GM23338 (cell line): ENCODE measurements at regions not wholly inside any gene's neighbourhood (a gene's known extent, or its start where the extent isn't known, plus 50 kb on each side); places are given as distances from the start of the nearest gene placed in this dataset.

ENCODE experiments used
- ATAC-seq: fragments of 200-7000 bp; cut with Tn5 transposase; 3 replicates; pipeline ENCODE4 v1.9.1; 2020
- DNase-seq: peaks from one replicate; pipeline ENCODE4 v3.0.0-alpha.2; 2015; ENCODE audit warnings: low spot score
- H2AFZ ChIP-seq: fragments of 200-600 bp; sonication (generic); 2 replicates; pipeline ENCODE4 v1.8.0; 2016; ENCODE audit warnings: antibody characterized with exemption, mild to moderate bottlenecking, moderate library complexity
- H3F3A ChIP-seq: fragments of 200-600 bp; sonication (generic); replicated peaks from 2 replicates; pipeline ENCODE4 v1.8.0; 2017; ENCODE audit warnings: antibody characterized with exemption, mixed run types, low read depth
- H3K27ac ChIP-seq: fragments of 200-600 bp; sonication (generic); 2 replicates; pipeline ENCODE4 v1.6.1; 2016; ENCODE audit warnings: low read depth
- H3K27me3 ChIP-seq: fragments of 200-600 bp; sonication (generic); 2 replicates; pipeline ENCODE4 v1.8.0; 2016; ENCODE audit warnings: mild to moderate bottlenecking, mixed run types, moderate library complexity; ENCODE audit not compliant: insufficient read depth
- H3K36me3 ChIP-seq: fragments of 200-600 bp; sonication (generic); 2 replicates; pipeline ENCODE4 v1.8.0; 2016; ENCODE audit warnings: mild to moderate bottlenecking; ENCODE audit not compliant: insufficient read depth
- H3K4me1 ChIP-seq: fragments of 200-600 bp; sonication (generic); 2 replicates; pipeline ENCODE4 v1.8.0; 2016; ENCODE audit warnings: mild to moderate bottlenecking, moderate library complexity; ENCODE audit not compliant: insufficient read depth
- H3K4me2 ChIP-seq: fragments of 200-600 bp; sonication (generic); 2 replicates; pipeline ENCODE4 v1.7.1; 2017; ENCODE audit warnings: mixed run types
- H3K4me3 ChIP-seq: fragments of 200-600 bp; sonication (generic); 2 replicates; pipeline ENCODE4 v1.6.1; 2016; ENCODE audit warnings: mixed run types
- H3K79me2 ChIP-seq: fragments of 200-600 bp; sonication (generic); replicated peaks from 2 replicates; pipeline ENCODE4 v1.8.0; 2017; ENCODE audit warnings: mild to moderate bottlenecking; ENCODE audit not compliant: insufficient read depth
- H3K9me2 ChIP-seq: fragments of 200-600 bp; sonication (generic); 2 replicates; pipeline ENCODE4 v1.8.0; 2017; ENCODE audit not compliant: insufficient read depth
- H4K20me1 ChIP-seq: fragments of 200-600 bp; sonication (generic); replicated peaks from 2 replicates; pipeline ENCODE4 v1.8.0; 2017; ENCODE audit warnings: mild to moderate bottlenecking; ENCODE audit not compliant: insufficient read depth
- H3K27ac Mint-ChIP-seq: 2 replicates; pipeline ENCODE4 v1.8.0; 2020; ENCODE audit warnings: inconsistent platforms, mild to moderate bottlenecking, moderate library complexity, mixed read lengths
- H3K27me3 Mint-ChIP-seq: 3 replicates; pipeline ENCODE4 v1.8.0; 2022; ENCODE audit warnings: low read depth, mild to moderate bottlenecking, moderate library complexity, mixed read lengths, inconsistent platforms; ENCODE audit not compliant: insufficient read depth, poor library complexity
- H3K36me3 Mint-ChIP-seq: 3 replicates; pipeline ENCODE4 v1.8.0; 2021; ENCODE audit warnings: low read depth, mild to moderate bottlenecking, inconsistent platforms, moderate library complexity, mixed read lengths
- H3K4me1 Mint-ChIP-seq: 3 replicates; pipeline ENCODE4 v1.8.0; 2020; ENCODE audit warnings: mild to moderate bottlenecking, inconsistent platforms, mixed read lengths
- H3K4me3 Mint-ChIP-seq: 3 replicates; pipeline ENCODE4 v1.8.0; 2021; ENCODE audit warnings: moderate library complexity, mild to moderate bottlenecking, inconsistent platforms, mixed read lengths
- H3K9me3 Mint-ChIP-seq: 3 replicates; pipeline ENCODE4 v1.8.0; 2020; ENCODE audit warnings: moderate library complexity, mild to moderate bottlenecking, inconsistent platforms, mixed read lengths
- CREB1 ChIP-seq: fragments of 250-450 bp; sonication (Bioruptor Pico); IDR thresholded peaks from 2 replicates; pipeline ENCODE4 v1.5.0; 2020; ENCODE audit warnings: low read depth, mild to moderate bottlenecking, moderate library complexity
- EZH2 ChIP-seq: fragments of 200-600 bp; sonication (generic); IDR thresholded peaks from one replicate; pipeline ENCODE4 v1.8.0; 2017; ENCODE audit warnings: antibody characterized with exemption, mild to moderate bottlenecking, low read depth; ENCODE audit not compliant: unreplicated experiment
- EZH2phosphoT487 ChIP-seq: fragments of 200-600 bp; sonication (generic); IDR thresholded peaks from one replicate; pipeline ENCODE4 v1.8.1; 2018; ENCODE audit warnings: antibody characterized with exemption; ENCODE audit not compliant: unreplicated experiment
- NANOG ChIP-seq: IDR thresholded peaks from 2 replicates; pipeline ENCODE4 v1.6.1; 2016; ENCODE audit warnings: antibody characterized with exemption, borderline replicate concordance
- TF ChIP-seq, protein P1 (sequence below): IDR thresholded peaks from one replicate; pipeline ENCODE4 v1.6.1; 2018; ENCODE audit warnings: antibody characterized with exemption; ENCODE audit not compliant: unreplicated experiment
- TF ChIP-seq, protein P2 (sequence below), 2 experiments: fragments of 200-600 bp in 1 of 2; sonication (generic) in 1 of 2; conservative IDR thresholded peaks; 2 replicates each; pipeline versions ENCODE4 v1.5.1 to v1.6.1; 2016 to 2017; ENCODE audit warnings: antibody characterized with exemption in 2 of 2, low read depth in 2 of 2, mild to moderate bottlenecking in 2 of 2, moderate library complexity in 1 of 2

GRCh38 chr2:2464094-2464493 lies 133.0 kb upstream of the MYT1L start (continued):
- TF ChIP-seq EZH2phosphoT487 (no peak), NANOG (no peak)
- TF ChIP-seq, protein P1, sequence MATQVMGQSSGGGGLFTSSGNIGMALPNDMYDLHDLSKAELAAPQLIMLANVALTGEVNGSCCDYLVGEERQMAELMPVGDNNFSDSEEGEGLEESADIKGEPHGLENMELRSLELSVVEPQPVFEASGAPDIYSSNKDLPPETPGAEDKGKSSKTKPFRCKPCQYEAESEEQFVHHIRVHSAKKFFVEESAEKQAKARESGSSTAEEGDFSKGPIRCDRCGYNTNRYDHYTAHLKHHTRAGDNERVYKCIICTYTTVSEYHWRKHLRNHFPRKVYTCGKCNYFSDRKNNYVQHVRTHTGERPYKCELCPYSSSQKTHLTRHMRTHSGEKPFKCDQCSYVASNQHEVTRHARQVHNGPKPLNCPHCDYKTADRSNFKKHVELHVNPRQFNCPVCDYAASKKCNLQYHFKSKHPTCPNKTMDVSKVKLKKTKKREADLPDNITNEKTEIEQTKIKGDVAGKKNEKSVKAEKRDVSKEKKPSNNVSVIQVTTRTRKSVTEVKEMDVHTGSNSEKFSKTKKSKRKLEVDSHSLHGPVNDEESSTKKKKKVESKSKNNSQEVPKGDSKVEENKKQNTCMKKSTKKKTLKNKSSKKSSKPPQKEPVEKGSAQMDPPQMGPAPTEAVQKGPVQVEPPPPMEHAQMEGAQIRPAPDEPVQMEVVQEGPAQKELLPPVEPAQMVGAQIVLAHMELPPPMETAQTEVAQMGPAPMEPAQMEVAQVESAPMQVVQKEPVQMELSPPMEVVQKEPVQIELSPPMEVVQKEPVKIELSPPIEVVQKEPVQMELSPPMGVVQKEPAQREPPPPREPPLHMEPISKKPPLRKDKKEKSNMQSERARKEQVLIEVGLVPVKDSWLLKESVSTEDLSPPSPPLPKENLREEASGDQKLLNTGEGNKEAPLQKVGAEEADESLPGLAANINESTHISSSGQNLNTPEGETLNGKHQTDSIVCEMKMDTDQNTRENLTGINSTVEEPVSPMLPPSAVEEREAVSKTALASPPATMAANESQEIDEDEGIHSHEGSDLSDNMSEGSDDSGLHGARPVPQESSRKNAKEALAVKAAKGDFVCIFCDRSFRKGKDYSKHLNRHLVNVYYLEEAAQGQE = no peak
- TF ChIP-seq, protein P2, sequence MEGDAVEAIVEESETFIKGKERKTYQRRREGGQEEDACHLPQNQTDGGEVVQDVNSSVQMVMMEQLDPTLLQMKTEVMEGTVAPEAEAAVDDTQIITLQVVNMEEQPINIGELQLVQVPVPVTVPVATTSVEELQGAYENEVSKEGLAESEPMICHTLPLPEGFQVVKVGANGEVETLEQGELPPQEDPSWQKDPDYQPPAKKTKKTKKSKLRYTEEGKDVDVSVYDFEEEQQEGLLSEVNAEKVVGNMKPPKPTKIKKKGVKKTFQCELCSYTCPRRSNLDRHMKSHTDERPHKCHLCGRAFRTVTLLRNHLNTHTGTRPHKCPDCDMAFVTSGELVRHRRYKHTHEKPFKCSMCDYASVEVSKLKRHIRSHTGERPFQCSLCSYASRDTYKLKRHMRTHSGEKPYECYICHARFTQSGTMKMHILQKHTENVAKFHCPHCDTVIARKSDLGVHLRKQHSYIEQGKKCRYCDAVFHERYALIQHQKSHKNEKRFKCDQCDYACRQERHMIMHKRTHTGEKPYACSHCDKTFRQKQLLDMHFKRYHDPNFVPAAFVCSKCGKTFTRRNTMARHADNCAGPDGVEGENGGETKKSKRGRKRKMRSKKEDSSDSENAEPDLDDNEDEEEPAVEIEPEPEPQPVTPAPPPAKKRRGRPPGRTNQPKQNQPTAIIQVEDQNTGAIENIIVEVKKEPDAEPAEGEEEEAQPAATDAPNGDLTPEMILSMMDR (conservative IDR thresholded peaks at IDR 0.05; ENCODE audit: low read depth in 2 of 2) = no peak

DNA sequence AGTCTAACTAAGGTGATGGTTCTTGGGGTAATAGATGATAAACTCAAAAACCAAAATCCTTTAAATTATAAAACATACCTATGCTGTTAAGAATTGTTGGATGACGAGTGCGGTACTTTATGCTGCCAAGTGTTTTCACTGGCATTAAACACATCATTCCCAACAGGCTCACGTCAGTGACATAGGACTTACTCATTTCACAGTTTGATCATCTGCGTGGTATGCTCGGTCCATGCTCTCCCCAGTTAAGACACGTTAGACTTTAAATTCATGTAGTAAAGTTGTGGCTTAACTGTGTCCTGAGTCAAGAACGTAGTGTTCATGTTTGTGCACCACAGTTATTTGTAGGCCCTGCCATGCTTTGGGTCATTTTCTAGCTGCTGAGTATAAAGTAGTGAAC lies 125.6 kb upstream of the MYT1L start:
- no peak for TF ChIP-seq CREB1 (CRISPR knock-in tag)
- H3K36me3 Mint-ChIP-seq = no peaks in the 10 kb centered on the region
- ATAC-seq = no peak

DNA sequence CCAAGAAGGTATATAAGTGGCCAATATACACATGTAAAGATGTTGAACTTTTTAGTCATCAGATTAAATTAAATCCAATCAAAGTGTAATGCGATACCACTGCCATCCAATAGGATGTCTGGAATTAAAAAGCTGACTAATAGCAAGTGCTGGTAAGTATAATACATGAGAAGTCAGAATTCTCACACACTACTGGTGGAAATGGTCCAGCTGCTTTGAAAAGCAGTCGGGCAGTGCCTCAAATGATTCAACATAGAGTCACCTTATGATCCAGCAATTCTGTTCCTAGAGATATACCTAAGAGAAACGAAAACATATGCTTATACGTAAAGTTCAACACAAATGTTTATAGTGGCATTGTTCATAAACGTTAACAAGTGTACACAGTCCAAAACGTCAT lies 124.1 kb upstream of the MYT1L start:
- DNase-seq = no peak
- Histone ChIP-seq H2AFZ (no peak overlapping the region), H3K79me2 (no peaks in the 10 kb centered on the region), H3F3A (no peaks in the 10 kb centered on the region), H3K4me3 (no peak overlapping the region), H3K27me3 (no peaks in the 10 kb centered on the region), H3K27ac (no peak overlapping the region), H4K20me1 (no peaks in the 10 kb centered on the region), H3K36me3 (no peaks in the 10 kb centered on the region), H3K9me2 (peaks cover 7% of the 10 kb centered on the region), H3K4me1 (no peaks in the 10 kb centered on the region), H3K4me2 (no peak overlapping the region)
- ATAC-seq = no peak
- Mint-ChIP-seq H3K9me3 (no peaks in the 10 kb centered on the region), H3K36me3 (no peaks in the 10 kb centered on the region), H3K4me3 (no peak overlapping the region), H3K4me1 (no peaks in the 10 kb centered on the region), H3K27ac (no peak overlapping the region), H3K27me3 (peaks cover 3% of the 10 kb centered on the region)
- TF ChIP-seq EZH2 = no peak

More for the DNA sequence above, 125.6 kb upstream of the MYT1L start:
- Histone ChIP-seq H2AFZ (no peak overlapping the region), H3K4me2 (no peak overlapping the region), H3K9me2 (0 out of 2 replicates have a peak, but pooled peaks cover 3% of the 10 kb centered on the region), H3K27me3 (no peaks in the 10 kb centered on the region), H3K27ac (no peak overlapping the region), H4K20me1 (no peaks in the 10 kb centered on the region), H3F3A (no peaks in the 10 kb centered on the region), H3K4me3 (no peak overlapping the region), H3K4me1 (no peaks in the 10 kb centered on the region), H3K36me3 (no peaks in the 10 kb centered on the region), H3K79me2 (no peaks in the 10 kb centered on the region)
- Mint-ChIP-seq H3K27ac (no peak overlapping the region), H3K4me1 (peaks cover 11% of the 10 kb centered on the region), H3K27me3 (no peaks in the 10 kb centered on the region), H3K9me3 (no peaks in the 10 kb centered on the region), H3K4me3 (no peak overlapping the region)
- DNase-seq = no peak
